SU-DHL-6 (cell line): ENCODE measurements at regions not wholly inside any gene's neighbourhood (a gene's known extent, or its start where the extent isn't known, plus 50 kb on each side); places are given as distances from the start of the nearest gene placed in this dataset.

Experiments used
- CTCF ChIP-seq: fragments of 200-600 bp; sonication (generic); IDR thresholded peaks from one replicate; pipeline ENCODE4 v1.5.1; 2017; ENCODE audit warnings: antibody characterized with exemption, mild to moderate bottlenecking, low read length, moderate library complexity; ENCODE audit not compliant: insufficient read depth, poor library complexity, severe bottlenecking
- EZH2phosphoT487 ChIP-seq: fragments of 200-600 bp; sonication (generic), shearing (Covaris generic); conservative IDR thresholded peaks from 2 replicates; pipeline ENCODE4 v1.6.1; 2018; ENCODE audit warnings: mild to moderate bottlenecking, antibody characterized with exemption, low read length, moderate library complexity, mixed read lengths

- TF ChIP-seq CTCF (no peak), EZH2phosphoT487 (no peak)
Measured at GRCh38 chrX:63428348-63428747, 77.2 kb upstream of the SPIN4 start.
